Prostate gland (tissue), 2 donors: ENCODE measurements at regions not wholly inside any gene's neighbourhood (a gene's known extent, or its start where the extent isn't known, plus 50 kb on each side); places are given as distances from the start of the nearest gene placed in this dataset.

ENCODE experiments used
- CTCF ChIP-seq, 4 experiments: fragments of 200-600 bp in 2 of 4; fragments of 450-650 bp in 2 of 4; sonication (generic) in 2 of 4; IDR thresholded peaks; 1 replicate in 3 of 4; 2 replicates in 1 of 4; pipeline ENCODE4 v1.5.1; 2016 to 2019; ENCODE audit warnings: antibody characterized with exemption in 4 of 4, mild to moderate bottlenecking in 2 of 4, moderate library complexity in 2 of 4
- POLR2A ChIP-seq: fragments of 450-650 bp; IDR thresholded peaks from one replicate; pipeline ENCODE4 v1.6.1; 2016; ENCODE audit warnings: antibody characterized with exemption, mild to moderate bottlenecking

GRCh38 chr11:112620621-112621394 is 340.4 kb upstream of the NCAM1 start:
- TF ChIP-seq POLR2A (no peak), CTCF (IDR thresholded peaks at IDR 0.05) (no peak)
